Forelimb muscle (tissue), 1 donor: ENCODE measurements at regions not wholly inside any gene's neighbourhood (a gene's known extent, or its start where the extent isn't known, plus 50 kb on each side); places are given as distances from the start of the nearest gene placed in this dataset.

Experiments
- DNase-seq: peaks from one replicate; pipeline ENCODE4 v3.0.0-alpha.2; 2013; ENCODE audit warnings: low read depth

- peak; percentile 46 for DNase-seq
These were observed 469.1 kb upstream of the ARHGEF26 start for GRCh38 chr3:153652076-153652475.

GRCh38 chr3:153657046-153657445, 464.1 kb upstream of the ARHGEF26 start:
- no peak for DNase-seq

- no peak for DNase-seq
These were observed 463.7 kb upstream of the ARHGEF26 start for GRCh38 chr3:153657461-153657860.

DNA sequence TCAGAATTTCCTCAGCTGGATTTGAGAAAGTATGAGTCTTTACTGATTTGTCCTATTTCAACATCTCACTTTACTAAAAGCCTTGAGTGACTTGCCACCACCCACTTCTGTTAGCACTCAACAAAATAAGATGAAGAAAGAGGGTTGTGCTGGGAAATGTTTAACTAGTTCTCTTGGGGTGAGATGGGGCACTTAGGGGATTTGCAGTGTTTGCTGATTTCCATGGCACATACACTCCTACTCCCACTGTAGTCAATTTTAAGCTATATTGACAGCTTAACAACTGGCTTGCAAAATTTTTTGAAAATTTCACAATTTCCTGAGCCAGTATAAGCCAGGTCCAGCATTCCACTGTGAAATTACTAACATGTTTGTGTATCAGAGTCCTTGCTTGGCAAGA, 463.1 kb upstream of the ARHGEF26 start:
- DNase-seq: no peak

- no peak for DNase-seq
These were observed 454.0 kb upstream of the ARHGEF26 start for GRCh38 chr3:153666991-153667740.

DNA sequence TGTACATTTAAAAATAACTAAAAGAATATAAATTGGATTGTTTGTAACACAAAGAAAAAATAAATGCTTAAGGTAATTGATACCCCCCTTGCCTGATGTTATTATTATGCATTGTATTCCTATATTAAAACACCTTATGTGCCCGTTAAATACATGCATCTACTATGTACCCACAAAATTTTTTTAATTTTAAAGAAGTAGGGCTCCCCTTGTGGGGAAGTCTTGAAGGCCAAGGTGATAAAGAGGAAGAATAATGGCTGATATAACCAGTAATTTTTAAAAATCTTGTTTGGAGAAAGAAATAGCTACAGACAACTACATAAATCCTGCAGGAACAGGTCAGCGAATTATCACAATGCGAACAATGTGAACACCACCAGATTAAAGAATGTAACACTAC, 451.7 kb upstream of the ARHGEF26 start:
- DNase-seq: no peak

GRCh38 chr3:153670577-153670976, 450.6 kb upstream of the ARHGEF26 start:
- DNase-seq: no peak

DNA sequence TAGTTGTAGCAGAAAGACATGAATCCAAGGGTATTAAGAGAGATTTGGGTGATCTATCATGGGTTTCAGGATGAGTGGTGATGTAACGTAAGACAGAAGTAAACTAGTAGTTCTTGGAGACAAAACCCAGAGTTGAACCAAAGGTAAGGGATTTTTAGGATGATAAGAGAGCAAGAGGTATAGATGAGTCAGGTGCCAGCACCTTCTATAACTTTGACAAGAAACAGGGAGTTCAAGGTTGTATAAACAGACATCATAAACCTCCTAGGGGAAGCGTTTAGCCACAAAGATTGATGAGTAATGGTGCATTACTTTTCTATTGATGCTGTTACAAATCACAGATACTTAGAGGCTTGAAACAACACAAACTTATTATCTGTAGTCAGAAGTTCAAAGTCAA, 447.3 kb upstream of the ARHGEF26 start:
- no peak for DNase-seq

DNA sequence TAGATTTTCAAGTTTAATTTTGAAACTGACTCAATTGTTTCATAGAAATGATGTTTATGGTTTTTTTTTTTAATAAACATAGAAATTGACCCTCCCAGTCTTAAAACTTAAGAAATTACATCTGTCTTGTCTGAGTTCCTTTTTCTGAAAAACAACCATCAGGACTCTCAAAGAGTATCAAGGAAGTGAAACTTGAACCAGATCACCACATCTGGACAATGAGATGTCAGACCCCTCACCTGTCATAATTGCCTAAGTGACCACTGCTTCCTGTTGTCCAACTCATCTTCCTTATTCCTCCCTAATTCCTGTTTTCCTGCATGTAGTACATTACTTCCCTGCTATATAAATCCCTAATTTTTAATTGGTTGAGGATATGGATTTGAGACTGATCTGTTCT, 441.5 kb upstream of the ARHGEF26 start:
- no peak for DNase-seq

DNA sequence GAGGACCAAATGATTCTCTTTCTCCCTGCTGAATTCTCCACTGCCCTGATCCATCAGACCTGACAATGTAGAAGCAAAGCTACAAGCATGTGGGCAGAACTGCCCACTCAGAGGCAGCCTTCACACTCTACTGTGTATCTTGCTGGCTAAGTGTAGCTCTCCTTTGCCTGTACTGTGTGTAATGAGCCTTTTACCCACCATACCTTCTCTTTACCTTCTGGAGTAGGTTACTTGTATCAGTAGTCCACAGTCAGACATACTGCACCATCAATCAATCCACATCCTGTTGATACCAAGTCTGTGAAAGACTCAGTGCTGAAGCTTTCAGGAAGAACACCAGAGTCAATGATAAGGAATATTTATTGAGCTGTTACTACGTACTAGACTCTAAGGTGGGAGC, 440.7 kb upstream of the ARHGEF26 start:
- no peak for DNase-seq

- no peak for DNase-seq
These were observed 440.1 kb upstream of the ARHGEF26 start for GRCh38 chr3:153681057-153681456.

- no peak for DNase-seq
These were observed 432.7 kb upstream of the ARHGEF26 start for GRCh38 chr3:153688301-153689120.

DNA sequence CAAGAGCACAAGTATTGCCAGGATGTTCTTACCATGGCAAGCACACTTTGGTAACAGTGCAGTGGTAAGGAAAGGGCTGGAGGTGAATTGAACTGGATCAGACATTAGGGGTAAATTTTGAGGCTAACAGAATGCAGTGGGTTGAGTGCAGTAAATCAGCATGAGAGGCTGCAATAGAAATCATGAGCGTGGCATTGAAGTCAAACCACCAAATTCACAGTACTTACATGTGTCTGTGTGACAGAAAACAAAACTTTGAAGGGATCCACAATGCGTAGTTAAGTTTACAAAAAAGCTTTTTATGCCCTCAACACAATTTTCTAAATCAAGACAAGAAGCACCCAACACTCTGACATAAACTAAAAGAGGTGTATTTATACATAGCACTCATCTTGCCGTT, 428.0 kb upstream of the ARHGEF26 start:
- no peak for DNase-seq

GRCh38 chr3:153702106-153702505, 419.1 kb upstream of the ARHGEF26 start:
- DNase-seq: no peak

GRCh38 chr3:153704115-153704514, 417.1 kb upstream of the ARHGEF26 start:
- no peak for DNase-seq

DNA sequence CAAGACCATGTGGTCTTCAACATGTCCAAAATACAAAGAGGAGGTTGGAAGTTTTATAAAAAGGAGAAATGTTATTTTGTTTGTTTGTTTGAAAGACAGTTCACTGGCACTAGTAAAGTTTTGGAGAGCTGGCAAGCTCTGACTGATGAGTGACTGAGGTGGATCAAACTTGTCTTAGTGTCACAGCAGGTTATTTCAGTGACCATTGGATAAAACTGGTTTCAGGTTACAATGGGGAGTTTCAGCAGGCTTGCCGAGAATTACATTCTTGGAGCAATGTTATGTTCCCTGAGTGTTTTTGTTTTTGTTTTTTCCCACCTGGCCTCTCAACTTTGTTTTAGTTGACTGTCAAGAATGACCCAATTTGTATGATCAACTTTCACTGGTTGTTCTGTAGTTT, 414.5 kb upstream of the ARHGEF26 start:
- DNase-seq: no peak

- DNase-seq: no peak
These were observed 407.2 kb upstream of the ARHGEF26 start for GRCh38 chr3:153714016-153714415.

DNA sequence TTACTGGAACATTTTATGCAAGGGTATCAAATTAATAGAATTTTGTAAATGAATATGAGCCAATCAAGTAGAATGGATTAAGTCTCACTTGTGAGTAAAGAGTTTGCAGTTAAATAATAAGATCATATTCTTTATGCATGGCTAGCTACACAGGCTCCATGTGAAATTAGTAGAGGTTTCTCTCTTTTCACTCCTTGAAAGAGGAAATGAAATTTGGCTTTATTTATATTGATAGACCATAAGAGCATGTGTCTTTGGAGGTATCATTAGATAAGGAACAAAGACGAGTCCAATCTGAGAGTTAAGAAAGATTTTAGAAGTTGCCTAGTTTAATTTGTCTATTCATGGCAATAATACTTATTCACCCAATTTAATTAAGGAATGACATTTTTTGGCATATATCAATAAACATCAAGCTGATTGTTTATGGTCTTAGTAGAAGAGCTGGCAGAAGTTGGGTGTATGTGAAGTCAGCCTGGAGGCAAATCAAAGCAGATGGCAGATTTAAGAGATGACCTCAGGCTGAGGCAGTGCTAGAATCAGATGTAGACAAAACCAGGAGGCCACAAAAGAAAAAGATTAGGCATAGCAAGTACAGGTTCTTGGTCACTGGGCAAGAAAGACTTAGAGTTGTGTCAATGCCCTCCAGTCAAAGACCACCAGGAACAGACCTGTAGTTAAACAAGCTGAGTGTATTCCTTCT, 406.5 kb upstream of the ARHGEF26 start:
- DNase-seq: no peak

DNA sequence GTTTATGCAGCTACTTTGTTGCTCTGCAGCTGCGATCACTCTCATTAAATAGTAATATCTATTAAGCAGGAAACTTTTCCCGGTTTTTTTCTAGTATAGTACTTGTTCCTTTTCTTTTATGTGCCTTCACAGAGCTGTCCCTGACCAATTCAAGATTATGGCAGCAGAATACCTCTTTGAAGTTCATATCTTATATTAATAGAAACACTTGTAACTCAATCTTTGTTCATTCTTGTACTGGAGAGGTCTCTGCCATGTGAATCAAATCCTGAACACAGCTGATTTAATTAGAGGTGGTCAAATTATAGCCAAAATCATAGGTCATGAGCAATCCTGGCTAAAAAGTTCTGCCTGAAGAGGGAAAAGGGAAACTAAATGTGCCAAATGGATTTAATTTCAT, 399.0 kb upstream of the ARHGEF26 start:
- DNase-seq: no peak

GRCh38 chr3:153731071-153731470, 390.1 kb upstream of the ARHGEF26 start:
- DNase-seq: no peak

DNA sequence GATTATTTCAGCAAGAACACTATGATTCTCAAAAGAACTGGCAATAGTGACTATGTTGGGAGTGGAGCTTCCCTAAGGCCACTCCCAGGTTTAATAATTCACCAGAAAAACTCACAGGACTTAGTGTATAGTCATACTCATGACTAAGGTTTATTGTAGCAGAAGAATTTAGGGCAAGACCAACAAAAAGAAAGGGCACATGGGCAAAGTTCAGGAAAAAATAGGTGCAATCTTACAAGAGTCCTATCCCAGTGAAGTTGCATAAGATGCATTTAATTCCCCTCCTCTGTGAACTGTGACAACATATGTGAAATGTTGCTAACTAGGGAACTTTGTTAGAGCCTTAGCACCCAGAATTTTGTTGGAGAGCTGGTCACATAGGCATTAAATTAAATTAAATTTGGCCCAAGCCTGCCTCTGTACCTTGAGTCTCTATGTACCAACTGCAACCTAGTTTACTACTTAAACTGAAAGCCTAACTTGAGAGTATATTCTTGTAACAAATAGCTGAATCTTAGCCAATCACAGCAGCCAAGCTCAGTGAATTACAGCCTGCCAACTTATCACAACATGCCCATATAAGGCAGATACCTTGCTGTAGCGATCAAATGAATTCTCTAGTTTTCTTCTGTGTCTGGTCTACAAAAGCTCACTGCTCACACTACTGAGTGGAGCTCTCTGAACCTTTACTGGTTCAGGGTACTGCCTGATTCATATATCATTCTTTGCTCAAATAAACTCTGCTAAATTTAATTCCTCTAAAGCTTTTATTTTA, 386.2 kb upstream of the ARHGEF26 start:
- no peak for DNase-seq

DNA sequence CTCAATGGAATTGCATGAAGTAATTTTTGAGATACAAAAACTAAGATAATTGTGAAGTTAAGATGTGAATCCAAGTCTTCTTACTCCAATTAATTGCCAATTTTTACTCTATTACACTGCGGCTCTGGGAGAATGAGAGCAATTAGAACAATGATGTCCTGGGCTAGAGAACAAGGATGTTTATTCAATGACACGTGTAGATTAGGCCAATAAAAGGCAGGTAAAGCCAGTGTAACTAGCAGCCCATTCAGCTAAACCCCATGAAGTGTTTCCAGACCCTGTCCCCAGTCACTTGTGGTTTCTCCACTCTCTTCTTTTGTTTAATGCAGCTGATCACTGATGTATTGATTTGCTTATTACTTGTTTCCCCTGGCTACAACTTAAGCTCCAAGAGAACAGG, 381.1 kb upstream of the ARHGEF26 start:
- DNase-seq: no peak
